IPS-20b (cell line): ENCODE measurements at regions not wholly inside any gene's neighbourhood (a gene's known extent, or its start where the extent isn't known, plus 50 kb on each side); places are given as distances from the start of the nearest gene placed in this dataset.

Source experiments
- H3K27ac ChIP-seq: one replicate; pipeline ENCODE4 v1.5.1; 2013; ENCODE audit warnings: low read length
- H3K27me3 ChIP-seq: 2 replicates; pipeline ENCODE4 v1.6.1; 2013; ENCODE audit warnings: mild to moderate bottlenecking, low read length, inconsistent platforms; ENCODE audit not compliant: insufficient read depth
- H3K36me3 ChIP-seq: 2 replicates; pipeline ENCODE4 v1.6.1; 2013; ENCODE audit warnings: low read depth, mild to moderate bottlenecking, inconsistent platforms, low read length, moderate library complexity; ENCODE audit not compliant: insufficient read depth
- H3K4me1 ChIP-seq: 2 replicates; pipeline ENCODE4 v1.6.1; 2013; ENCODE audit warnings: mild to moderate bottlenecking, control low read depth, inconsistent platforms, low read length, moderate library complexity; ENCODE audit not compliant: insufficient read depth
- H3K4me3 ChIP-seq: 2 replicates; pipeline ENCODE4 v1.5.1; 2013; ENCODE audit warnings: mild to moderate bottlenecking, low read length, inconsistent platforms
- H3K9ac ChIP-seq: 2 replicates; pipeline ENCODE4 v1.6.1; 2013; ENCODE audit warnings: low read depth, mild to moderate bottlenecking, inconsistent platforms, low read length, moderate library complexity
- H3K9me3 ChIP-seq: 2 replicates; pipeline ENCODE4 v1.6.1; 2013; ENCODE audit warnings: mild to moderate bottlenecking, low read depth, low read length, inconsistent platforms; ENCODE audit not compliant: insufficient read depth

- Histone ChIP-seq H3K27me3 (no peaks in the 10 kb centered on the region; the same call in 1 of the 2 replicates), H3K36me3 (no peaks in the 10 kb centered on the region), H3K9me3 (no peaks in the 10 kb centered on the region), H3K9ac (no peak overlapping the region), H3K4me3 (no peak overlapping the region), H3K4me1 (peaks cover 2% of the 10 kb centered on the region; the same call in 1 of the 2 replicates), H3K27ac (no peak overlapping the region)
These were observed 156.7 kb downstream of the DMRTA2 start for GRCh38 chr1:50266509-50266908.

- H3K9ac ChIP-seq = no peak overlapping the region
- H3K27me3 ChIP-seq = no peaks in the 10 kb centered on the region; the same call in 1 of the 2 replicates
- no peaks in the 10 kb centered on the region for H3K4me1 ChIP-seq
- H3K36me3 ChIP-seq = no peaks in the 10 kb centered on the region
- H3K9me3 ChIP-seq = no peaks in the 10 kb centered on the region
- no peak overlapping the region for H3K27ac ChIP-seq
- H3K4me3 ChIP-seq = no peak overlapping the region
These were observed 157.1 kb downstream of the ELAVL4 start for GRCh38 chr1:50265790-50266314.

GRCh38 chr1:50264590-50264989 is 155.9 kb downstream of the ELAVL4 start:
- no peak overlapping the region for H3K9ac ChIP-seq
- H3K4me3 ChIP-seq = no peak overlapping the region
- no peaks in the 10 kb centered on the region; the same call in 1 of the 2 replicates for H3K27me3 ChIP-seq
- H3K36me3 ChIP-seq = no peaks in the 10 kb centered on the region
- H3K9me3 ChIP-seq = no peaks in the 10 kb centered on the region
- H3K4me1 ChIP-seq = no peaks in the 10 kb centered on the region
- no peak overlapping the region for H3K27ac ChIP-seq

- Histone ChIP-seq H3K9ac (no peak overlapping the region), H3K36me3 (no peaks in the 10 kb centered on the region)
These were observed 153.7 kb downstream of the ELAVL4 start for GRCh38 chr1:50262436-50262835.

GRCh38 chr1:50261951-50262350 is 153.2 kb downstream of the ELAVL4 start:
- Histone ChIP-seq H3K36me3 (no peaks in the 10 kb centered on the region), H3K27ac (no peak overlapping the region), H3K9ac (no peak overlapping the region), H3K9me3 (no peaks in the 10 kb centered on the region), H3K27me3 (peaks cover 5% of the 10 kb centered on the region; the same call in 1 of the 2 replicates), H3K4me1 (no peaks in the 10 kb centered on the region), H3K4me3 (no peak overlapping the region)

More at GRCh38 chr1:50262436-50262835, 153.7 kb downstream of the ELAVL4 start:
- Histone ChIP-seq H3K9me3 (no peaks in the 10 kb centered on the region), H3K4me1 (no peaks in the 10 kb centered on the region), H3K4me3 (no peak overlapping the region), H3K27me3 (peaks cover 4% of the 10 kb centered on the region; the same call in 1 of the 2 replicates), H3K27ac (no peak overlapping the region)

GRCh38 chr1:50257940-50258685 is 149.4 kb downstream of the ELAVL4 start:
- Histone ChIP-seq H3K36me3 (no peaks in the 10 kb centered on the region), H3K9ac (no peak overlapping the region), H3K27me3 (peaks cover 9% of the 10 kb centered on the region; the same call in 1 of the 2 replicates), H3K9me3 (no peaks in the 10 kb centered on the region), H3K27ac (no peak overlapping the region), H3K4me3 (no peak overlapping the region), H3K4me1 (no peaks in the 10 kb centered on the region)

- Histone ChIP-seq H3K27me3 (peaks cover 9% of the 10 kb centered on the region; the same call in 1 of the 2 replicates), H3K4me1 (peaks cover 2% of the 10 kb centered on the region; the same call in 1 of the 2 replicates), H3K36me3 (no peaks in the 10 kb centered on the region), H3K27ac (no peak overlapping the region), H3K4me3 (no peak overlapping the region), H3K9me3 (no peaks in the 10 kb centered on the region), H3K9ac (no peak overlapping the region)
These were observed 148.3 kb downstream of the ELAVL4 start for GRCh38 chr1:50257029-50257428.
